Lower leg skin (tissue), 3 donors: ENCODE measurements at regions not wholly inside any gene's neighbourhood (a gene's known extent, or its start where the extent isn't known, plus 50 kb on each side); places are given as distances from the start of the nearest gene placed in this dataset.

Experiments used
- CTCF ChIP-seq, 3 donors: fragments of 450-650 bp; IDR thresholded peaks; one replicate each; pipeline ENCODE4 v1.5.1; 2016; ENCODE audit warnings: antibody characterized with exemption in 3 of 3, mild to moderate bottlenecking in 3 of 3, moderate library complexity in 2 of 3
- POLR2A ChIP-seq, 2 donors: fragments of 450-650 bp; IDR thresholded peaks; one replicate each; pipeline ENCODE4 v1.6.1; 2016 to 2017; ENCODE audit warnings: antibody characterized with exemption in 2 of 2, mild to moderate bottlenecking in 1 of 2, moderate library complexity in 1 of 2

- TF ChIP-seq CTCF (IDR thresholded peaks at IDR 0.05) (no peak), POLR2A (IDR thresholded peaks at IDR 0.05) (no peak)
Observed at GRCh38 chr18:22026889-22027288, 142.5 kb upstream of the GATA6 start.
